WTC11 (cell line): ENCODE measurements at regions not wholly inside any gene's neighbourhood (a gene's known extent, or its start where the extent isn't known, plus 50 kb on each side); places are given as distances from the start of the nearest gene placed in this dataset.

ENCODE experiments used
- ATAC-seq: fragments of 200-7000 bp; cut with Tn5 transposase; 2 replicates; pipeline ENCODE4 v1.10.0; 2021; ENCODE audit warnings: mild to moderate bottlenecking, moderate library complexity
- CTCF ChIA-PET: fragments of 300-600 bp; sonication (Branson Sonifier 250); formaldehyde crosslinking; loops from one replicate; lab custom pipeline; 2021; ENCODE audit warnings: antibody characterized with exemption; lab: Charles Lee
- POLR2A ChIA-PET: fragments of 350-600 bp; sonication (Branson Sonifier 250); formaldehyde crosslinking; loops from one replicate; lab custom pipeline; 2021; ENCODE audit warnings: antibody characterized with exemption; lab: Charles Lee
- DNase-seq: peaks from one replicate; pipeline ENCODE4 v3.0.0; 2021; ENCODE audit warnings: low spot score
- H3K27ac Mint-ChIP-seq: 2 replicates; pipeline ENCODE4 v1.8.0; 2021; ENCODE audit warnings: mixed read lengths
- H3K27me3 Mint-ChIP-seq: 2 replicates; pipeline ENCODE4 v1.8.0; 2021; ENCODE audit warnings: low read depth, mild to moderate bottlenecking, moderate library complexity, mixed read lengths
- H3K36me3 Mint-ChIP-seq: 2 replicates; pipeline ENCODE4 v1.8.0; 2021; ENCODE audit warnings: mixed read lengths
- H3K4me1 Mint-ChIP-seq: 2 replicates; pipeline ENCODE4 v1.8.0; 2022; ENCODE audit warnings: mixed read lengths
- H3K4me3 Mint-ChIP-seq: 2 replicates; pipeline ENCODE4 v1.8.0; 2021; ENCODE audit warnings: mild to moderate bottlenecking, moderate library complexity, mixed read lengths
- H3K9me3 Mint-ChIP-seq: 2 replicates; pipeline ENCODE4 v1.8.0; 2021; ENCODE audit warnings: mixed read lengths
- AR ChIP-seq: fragments of 250-450 bp; sonication (Bioruptor Pico); IDR thresholded peaks from 2 replicates; pipeline ENCODE4 v1.9.0; 2021; ENCODE audit warnings: mild to moderate bottlenecking
- ATF1 ChIP-seq: sonication (generic); formaldehyde crosslinking; IDR thresholded peaks from 2 replicates; pipeline ENCODE4 v1.8.1; 2023; ENCODE audit warnings: mild to moderate bottlenecking, moderate library complexity, missing genetic modification reagents
- CTCF ChIP-seq: fragments of 200-600 bp; IDR thresholded peaks from 2 replicates; pipeline ENCODE4 v1.8.0; 2022; ENCODE audit warnings: antibody characterized with exemption
- GABPB1 ChIP-seq: sonication (generic); formaldehyde crosslinking; IDR thresholded peaks from 2 replicates; pipeline ENCODE4 v1.8.1; 2023; ENCODE audit warnings: mild to moderate bottlenecking, missing genetic modification reagents
- JAZF1 ChIP-seq: fragments of 250-450 bp; sonication (Bioruptor Pico); IDR thresholded peaks from 2 replicates; pipeline ENCODE4 v1.9.0; 2021; ENCODE audit warnings: moderate library complexity, mild to moderate bottlenecking, inconsistent platforms
- NFE2L1 ChIP-seq: sonication (generic); formaldehyde crosslinking; IDR thresholded peaks from 2 replicates; pipeline ENCODE4 v1.8.1; 2023; ENCODE audit warnings: missing genetic modification reagents
- OVOL2 ChIP-seq: fragments of 250-450 bp; sonication (Bioruptor Pico); IDR thresholded peaks from 2 replicates; pipeline ENCODE4 v1.9.0; 2021; ENCODE audit warnings: mild to moderate bottlenecking, borderline replicate concordance
- RORB ChIP-seq: fragments of 250-450 bp; sonication (Bioruptor Pico); IDR thresholded peaks from 2 replicates; pipeline ENCODE4 v1.9.0; 2021; ENCODE audit warnings: mild to moderate bottlenecking
- STAT6 ChIP-seq: sonication (generic); formaldehyde crosslinking; conservative IDR thresholded peaks from 2 replicates; pipeline ENCODE4 v1.8.1; 2023; ENCODE audit warnings: mild to moderate bottlenecking, low read depth, missing genetic modification reagents, moderate library complexity
- ZMAT4 ChIP-seq: fragments of 250-450 bp; sonication (Bioruptor Pico); IDR thresholded peaks from 2 replicates; pipeline ENCODE4 v1.9.0; 2021; ENCODE audit warnings: mild to moderate bottlenecking
- ZNF232 ChIP-seq: sonication (generic); formaldehyde crosslinking; IDR thresholded peaks from 2 replicates; pipeline ENCODE4 v1.8.0; 2022; ENCODE audit warnings: mild to moderate bottlenecking, missing genetic modification reagents
- ZNF396 ChIP-seq: fragments of 250-450 bp; sonication (Bioruptor Pico); IDR thresholded peaks from 2 replicates; pipeline ENCODE4 v1.8.0; 2021; ENCODE audit warnings: mild to moderate bottlenecking, moderate library complexity, borderline replicate concordance
- ZNF416 ChIP-seq: fragments of 250-450 bp; sonication (Bioruptor Pico); IDR thresholded peaks from 2 replicates; pipeline ENCODE4 v1.9.0; 2021; ENCODE audit warnings: mild to moderate bottlenecking, inconsistent platforms
- TF ChIP-seq, protein P1 (sequence below): sonication (generic); formaldehyde crosslinking; IDR thresholded peaks from 2 replicates; pipeline ENCODE4 v1.8.1; 2023; ENCODE audit warnings: mild to moderate bottlenecking, missing genetic modification reagents, moderate library complexity
- TF ChIP-seq, protein P2 (sequence below): sonication (generic); formaldehyde crosslinking; IDR thresholded peaks from 2 replicates; pipeline ENCODE4 v1.8.0; 2022; ENCODE audit warnings: missing genetic modification reagents
- TF ChIP-seq, protein P3 (sequence below): fragments of 250-450 bp; sonication (Bioruptor Pico); IDR thresholded peaks from 2 replicates; pipeline ENCODE4 v1.9.0; 2021; ENCODE audit warnings: mild to moderate bottlenecking, borderline replicate concordance

DNA sequence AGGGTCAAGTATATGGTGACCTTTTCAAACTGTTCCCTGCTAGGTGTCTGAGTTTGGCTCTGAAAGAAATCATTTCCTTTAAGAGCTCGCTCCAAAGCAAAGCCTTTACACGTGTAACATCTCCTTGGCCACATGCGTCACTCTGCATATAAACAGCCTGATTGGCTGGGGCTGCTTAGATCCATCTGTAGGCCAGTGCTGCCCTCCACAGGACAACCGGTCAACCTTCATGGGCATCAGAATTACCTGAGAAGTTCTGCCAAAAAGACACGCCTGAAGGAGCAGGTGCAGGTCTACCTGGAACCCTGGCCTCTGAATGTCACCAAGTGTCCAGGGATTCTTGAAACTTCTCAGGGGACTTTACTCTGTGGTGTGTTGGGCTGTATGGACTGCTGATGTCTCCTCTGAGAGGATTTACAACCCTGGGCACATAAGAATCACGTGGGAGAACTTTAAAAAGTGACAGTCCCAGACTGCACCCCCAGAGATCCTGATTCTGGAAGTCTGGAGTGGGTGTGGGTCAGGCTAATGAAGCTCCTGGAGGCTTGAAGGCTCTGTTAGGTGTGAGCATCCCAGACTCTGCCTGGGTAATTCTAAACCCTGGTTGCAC is 497.6 kb downstream of the GADD45G start (continued):
- TF ChIP-seq CTCF (peak; percentile 74; the same call in 1 of the 2 replicates), AR (CRISPR knock-in tag) (no peak), ATF1 (no peak)
- TF ChIP-seq, protein P1, sequence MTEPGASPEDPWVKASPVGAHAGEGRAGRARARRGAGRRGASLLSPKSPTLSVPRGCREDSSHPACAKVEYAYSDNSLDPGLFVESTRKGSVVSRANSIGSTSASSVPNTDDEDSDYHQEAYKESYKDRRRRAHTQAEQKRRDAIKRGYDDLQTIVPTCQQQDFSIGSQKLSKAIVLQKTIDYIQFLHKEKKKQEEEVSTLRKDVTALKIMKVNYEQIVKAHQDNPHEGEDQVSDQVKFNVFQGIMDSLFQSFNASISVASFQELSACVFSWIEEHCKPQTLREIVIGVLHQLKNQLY (CRISPR knock-in tag), result no peak

DNA sequence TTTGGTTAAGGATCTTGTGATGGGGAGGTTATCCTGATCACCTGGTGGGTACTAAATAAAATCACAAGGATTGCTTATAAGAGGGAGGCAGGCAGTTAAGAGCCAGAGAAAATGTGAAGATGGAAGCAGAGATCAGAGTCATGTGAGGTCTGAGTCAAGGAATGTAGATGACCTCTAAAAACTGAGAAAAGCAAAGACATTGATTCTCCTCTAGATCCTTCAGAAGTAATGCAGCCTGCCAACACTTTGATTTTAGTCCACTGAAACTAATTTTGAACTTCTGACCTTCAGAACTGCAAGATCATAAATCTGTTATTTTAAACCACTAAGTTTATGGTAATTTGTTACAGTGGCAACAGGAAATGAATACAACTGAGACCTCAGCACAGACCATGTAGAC is 499.0 kb downstream of the GADD45G start:
- peaks cover 3% of the 10 kb centered on the region; the same call in 1 of the 2 replicates for H3K4me1 Mint-ChIP-seq
- H3K4me3 Mint-ChIP-seq, result no peak overlapping the region
- no peak for ATAC-seq
- H3K36me3 Mint-ChIP-seq, result no peaks in the 10 kb centered on the region
- TF ChIP-seq ZNF416 (no peak), GABPB1 (CRISPR knock-in tag) (no peak), RORB (CRISPR knock-in tag) (no peak), NFE2L1 (CRISPR knock-in tag) (no peak)
- TF ChIP-seq, all 79 proteins: peak for 0
- no peak for DNase-seq
- CTCF ChIA-PET, result interaction anchor here (0.6 to 5.1 kb wide), 5 partner anchors 409 to 527 kb away, joined by 3 to 157 read pairs (median 48); partner anchors contain the start of gene GADD45G
- H3K27me3 Mint-ChIP-seq, result no peaks in the 10 kb centered on the region
- peaks cover 3% of the 10 kb centered on the region; the same call in 1 of the 2 replicates for H3K9me3 Mint-ChIP-seq
- POLR2A ChIA-PET, result no interaction called here
- no peak overlapping the region for H3K27ac Mint-ChIP-seq

DNA sequence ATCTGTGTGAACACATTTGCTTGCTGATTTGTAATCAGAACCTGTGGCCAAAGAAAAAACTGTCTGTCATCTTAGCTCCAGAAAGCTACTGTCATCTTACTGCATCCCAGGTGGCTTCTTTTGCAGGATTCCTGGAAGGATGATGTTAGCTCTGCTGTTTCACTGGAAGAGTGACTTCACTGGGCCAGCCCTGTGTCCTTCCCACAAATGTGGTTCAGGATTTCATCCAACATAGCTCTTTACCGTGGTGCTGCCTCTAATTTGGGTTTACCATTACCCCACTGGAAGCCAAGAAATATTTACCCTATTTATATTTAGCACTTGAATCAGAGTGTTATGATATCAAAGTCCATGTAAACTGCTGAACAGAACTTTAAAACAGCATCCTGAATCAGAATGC is 501.0 kb downstream of the GADD45G start:
- no peak for ATAC-seq
- Mint-ChIP-seq H3K36me3 (no peaks in the 10 kb centered on the region), H3K4me3 (no peak overlapping the region), H3K4me1 (peaks cover 3% of the 10 kb centered on the region; the same call in 1 of the 2 replicates), H3K27me3 (no peaks in the 10 kb centered on the region), H3K9me3 (peaks cover 12% of the 10 kb centered on the region), H3K27ac (no peak overlapping the region)
- DNase-seq, result no peak
- ChIA-PET CTCF (interaction anchor here (0.8 to 3.5 kb wide), 5 partner anchors 502 to 541 kb away, joined by 3 to 20 read pairs (median 6); no protein-coding TSS in a partner anchor), POLR2A (no interaction called here)
- TF ChIP-seq ZMAT4 (no peak), STAT6 (CRISPR knock-in tag) (no peak), ZNF232 (CRISPR knock-in tag) (no peak), OVOL2 (CRISPR knock-in tag) (no peak), ZNF396 (no peak), JAZF1 (CRISPR knock-in tag) (no peak)
- TF ChIP-seq, protein P2, sequence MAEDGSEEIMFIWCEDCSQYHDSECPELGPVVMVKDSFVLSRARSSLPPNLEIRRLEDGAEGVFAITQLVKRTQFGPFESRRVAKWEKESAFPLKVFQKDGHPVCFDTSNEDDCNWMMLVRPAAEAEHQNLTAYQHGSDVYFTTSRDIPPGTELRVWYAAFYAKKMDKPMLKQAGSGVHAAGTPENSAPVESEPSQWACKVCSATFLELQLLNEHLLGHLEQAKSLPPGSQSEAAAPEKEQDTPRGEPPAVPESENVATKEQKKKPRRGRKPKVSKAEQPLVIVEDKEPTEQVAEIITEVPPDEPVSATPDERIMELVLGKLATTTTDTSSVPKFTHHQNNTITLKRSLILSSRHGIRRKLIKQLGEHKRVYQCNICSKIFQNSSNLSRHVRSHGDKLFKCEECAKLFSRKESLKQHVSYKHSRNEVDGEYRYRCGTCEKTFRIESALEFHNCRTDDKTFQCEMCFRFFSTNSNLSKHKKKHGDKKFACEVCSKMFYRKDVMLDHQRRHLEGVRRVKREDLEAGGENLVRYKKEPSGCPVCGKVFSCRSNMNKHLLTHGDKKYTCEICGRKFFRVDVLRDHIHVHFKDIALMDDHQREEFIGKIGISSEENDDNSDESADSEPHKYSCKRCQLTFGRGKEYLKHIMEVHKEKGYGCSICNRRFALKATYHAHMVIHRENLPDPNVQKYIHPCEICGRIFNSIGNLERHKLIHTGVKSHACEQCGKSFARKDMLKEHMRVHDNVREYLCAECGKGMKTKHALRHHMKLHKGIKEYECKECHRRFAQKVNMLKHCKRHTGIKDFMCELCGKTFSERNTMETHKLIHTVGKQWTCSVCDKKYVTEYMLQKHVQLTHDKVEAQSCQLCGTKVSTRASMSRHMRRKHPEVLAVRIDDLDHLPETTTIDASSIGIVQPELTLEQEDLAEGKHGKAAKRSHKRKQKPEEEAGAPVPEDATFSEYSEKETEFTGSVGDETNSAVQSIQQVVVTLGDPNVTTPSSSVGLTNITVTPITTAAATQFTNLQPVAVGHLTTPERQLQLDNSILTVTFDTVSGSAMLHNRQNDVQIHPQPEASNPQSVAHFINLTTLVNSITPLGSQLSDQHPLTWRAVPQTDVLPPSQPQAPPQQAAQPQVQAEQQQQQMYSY, result no peak
- TF ChIP-seq, protein P3, sequence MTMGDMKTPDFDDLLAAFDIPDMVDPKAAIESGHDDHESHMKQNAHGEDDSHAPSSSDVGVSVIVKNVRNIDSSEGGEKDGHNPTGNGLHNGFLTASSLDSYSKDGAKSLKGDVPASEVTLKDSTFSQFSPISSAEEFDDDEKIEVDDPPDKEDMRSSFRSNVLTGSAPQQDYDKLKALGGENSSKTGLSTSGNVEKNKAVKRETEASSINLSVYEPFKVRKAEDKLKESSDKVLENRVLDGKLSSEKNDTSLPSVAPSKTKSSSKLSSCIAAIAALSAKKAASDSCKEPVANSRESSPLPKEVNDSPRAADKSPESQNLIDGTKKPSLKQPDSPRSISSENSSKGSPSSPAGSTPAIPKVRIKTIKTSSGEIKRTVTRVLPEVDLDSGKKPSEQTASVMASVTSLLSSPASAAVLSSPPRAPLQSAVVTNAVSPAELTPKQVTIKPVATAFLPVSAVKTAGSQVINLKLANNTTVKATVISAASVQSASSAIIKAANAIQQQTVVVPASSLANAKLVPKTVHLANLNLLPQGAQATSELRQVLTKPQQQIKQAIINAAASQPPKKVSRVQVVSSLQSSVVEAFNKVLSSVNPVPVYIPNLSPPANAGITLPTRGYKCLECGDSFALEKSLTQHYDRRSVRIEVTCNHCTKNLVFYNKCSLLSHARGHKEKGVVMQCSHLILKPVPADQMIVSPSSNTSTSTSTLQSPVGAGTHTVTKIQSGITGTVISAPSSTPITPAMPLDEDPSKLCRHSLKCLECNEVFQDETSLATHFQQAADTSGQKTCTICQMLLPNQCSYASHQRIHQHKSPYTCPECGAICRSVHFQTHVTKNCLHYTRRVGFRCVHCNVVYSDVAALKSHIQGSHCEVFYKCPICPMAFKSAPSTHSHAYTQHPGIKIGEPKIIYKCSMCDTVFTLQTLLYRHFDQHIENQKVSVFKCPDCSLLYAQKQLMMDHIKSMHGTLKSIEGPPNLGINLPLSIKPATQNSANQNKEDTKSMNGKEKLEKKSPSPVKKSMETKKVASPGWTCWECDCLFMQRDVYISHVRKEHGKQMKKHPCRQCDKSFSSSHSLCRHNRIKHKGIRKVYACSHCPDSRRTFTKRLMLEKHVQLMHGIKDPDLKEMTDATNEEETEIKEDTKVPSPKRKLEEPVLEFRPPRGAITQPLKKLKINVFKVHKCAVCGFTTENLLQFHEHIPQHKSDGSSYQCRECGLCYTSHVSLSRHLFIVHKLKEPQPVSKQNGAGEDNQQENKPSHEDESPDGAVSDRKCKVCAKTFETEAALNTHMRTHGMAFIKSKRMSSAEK (CRISPR knock-in tag), result no peak
